Effector memory CD8-positive, alpha-beta T cell (primary cell): ENCODE measurements at regions not wholly inside any gene's neighbourhood (a gene's known extent, or its start where the extent isn't known, plus 50 kb on each side); places are given as distances from the start of the nearest gene placed in this dataset.

Source experiments
- ATAC-seq: fragments of 150-1000 bp; cut with Tn5 transposase; replicated peaks from 2 replicates; pipeline ENCODE4 v1.10.0; 2021; ENCODE audit warnings: mild to moderate bottlenecking, moderate library complexity
- DNase-seq, 3 experiments: peaks; one replicate each; pipeline ENCODE4 v3.0.0; 2021
- H3K27ac Mint-ChIP-seq, 2 donors: one replicate each; pipeline ENCODE4 v1.8.0; 2022; ENCODE audit warnings: mild to moderate bottlenecking in 2 of 2, mixed read lengths in 2 of 2, moderate library complexity in 2 of 2
- H3K27me3 Mint-ChIP-seq, 2 donors: one replicate each; pipeline ENCODE4 v1.8.0; 2022; ENCODE audit warnings: mixed read lengths in 2 of 2
- H3K36me3 Mint-ChIP-seq: one replicate; pipeline ENCODE4 v1.8.0; 2022; ENCODE audit warnings: mild to moderate bottlenecking, moderate library complexity, mixed read lengths; ENCODE audit not compliant: insufficient read depth
- H3K4me1 Mint-ChIP-seq, 2 donors: one replicate each; pipeline ENCODE4 v1.8.0; 2022; ENCODE audit warnings: low read depth in 2 of 2, mixed read lengths in 2 of 2
- H3K4me3 Mint-ChIP-seq, 2 donors: one replicate each; pipeline ENCODE4 v1.8.0; 2022; ENCODE audit warnings: mild to moderate bottlenecking in 2 of 2, mixed read lengths in 2 of 2, moderate library complexity in 2 of 2
- H3K9me3 Mint-ChIP-seq, 2 donors: one replicate each; pipeline ENCODE4 v1.8.0; 2022; ENCODE audit warnings: mixed read lengths in 2 of 2

GRCh38 chr3:176741664-176742047 is 455.6 kb downstream of the TBL1XR1 start:
- Mint-ChIP-seq H3K4me3 (no peak overlapping the region), H3K9me3 (no peaks in the 10 kb centered on the region), H3K27ac (no peak overlapping the region), H3K36me3 (peaks cover 3% of the 10 kb centered on the region), H3K4me1 (no peaks in the 10 kb centered on the region), H3K27me3 (no peaks in the 10 kb centered on the region)
- ATAC-seq (no peak), DNase-seq (no peak)

DNA sequence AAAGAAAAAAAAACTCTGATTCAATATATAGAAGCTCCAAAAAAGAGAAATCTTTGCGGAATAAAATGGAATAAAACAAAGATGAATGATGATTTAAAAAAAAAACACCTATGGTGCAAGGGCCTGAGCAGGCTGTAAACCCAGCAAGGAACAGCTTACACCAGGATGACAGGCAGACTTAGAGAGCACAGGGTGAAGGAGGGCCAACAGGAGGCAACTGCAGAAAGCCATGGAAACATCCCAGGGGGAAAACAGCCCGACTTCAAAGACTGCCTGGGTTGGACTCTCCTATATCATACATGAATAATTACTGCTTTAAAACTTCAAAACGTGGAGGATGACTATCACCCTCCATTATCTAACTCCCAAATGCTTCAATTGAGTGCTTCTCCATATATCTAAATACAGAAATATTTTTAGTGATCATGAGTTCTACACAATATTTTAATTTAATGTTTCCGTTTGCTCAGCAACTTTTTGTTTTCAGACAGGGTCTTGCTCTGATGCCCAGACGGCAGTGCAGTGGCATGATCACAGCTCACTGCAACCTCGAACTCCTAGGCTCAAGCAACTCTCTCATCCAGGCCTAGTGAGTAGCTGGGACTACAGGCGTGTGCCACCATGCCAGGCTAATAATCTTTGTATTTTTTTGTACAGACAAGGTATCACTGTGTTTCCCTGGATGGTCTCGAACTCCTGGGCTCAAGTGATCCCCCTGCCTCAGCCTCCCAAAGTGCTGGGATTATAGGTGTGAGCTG is 456.2 kb downstream of the TBL1XR1 start:
- peaks cover 3% of the 10 kb centered on the region for H3K36me3 Mint-ChIP-seq
- no peak overlapping the region for H3K4me3 Mint-ChIP-seq
- H3K27ac Mint-ChIP-seq = no peak overlapping the region
- no peaks in the 10 kb centered on the region for H3K27me3 Mint-ChIP-seq
- DNase-seq (no peak), ATAC-seq (no peak)
- no peaks in the 10 kb centered on the region for H3K4me1 Mint-ChIP-seq
- no peaks in the 10 kb centered on the region for H3K9me3 Mint-ChIP-seq

DNA sequence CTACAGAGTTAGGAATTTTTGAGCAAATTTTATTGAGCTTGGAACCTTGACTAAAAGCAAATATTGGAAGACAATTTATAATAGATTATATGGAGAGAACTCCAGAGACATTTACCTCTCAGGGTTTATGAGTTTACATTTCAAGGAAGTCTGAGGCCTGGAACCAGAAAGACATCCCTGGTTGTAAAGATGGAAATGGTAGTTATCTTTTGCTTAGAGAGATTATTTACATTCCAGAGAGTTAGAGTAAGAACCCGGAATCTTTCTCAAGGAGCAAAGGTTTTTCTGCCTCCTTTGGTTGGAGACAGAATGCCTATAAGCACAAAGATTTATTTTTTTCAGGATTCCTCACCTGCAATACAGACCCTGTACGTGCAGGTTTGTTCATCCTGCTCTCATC is 458.1 kb downstream of the TBL1XR1 start:
- H3K4me1 Mint-ChIP-seq = no peaks in the 10 kb centered on the region
- no peak overlapping the region for H3K4me3 Mint-ChIP-seq
- DNase-seq (no peak), ATAC-seq (no peak)
- no peaks in the 10 kb centered on the region for H3K36me3 Mint-ChIP-seq
- H3K27ac Mint-ChIP-seq = no peak overlapping the region
- no peaks in the 10 kb centered on the region for H3K27me3 Mint-ChIP-seq
- peaks cover 0 to 2% of the 10 kb centered on the region in 2 donors for H3K9me3 Mint-ChIP-seq

- peaks cover 0 to 2% of the 10 kb centered on the region in 2 donors for H3K9me3 Mint-ChIP-seq
- no peak overlapping the region for H3K27ac Mint-ChIP-seq
- H3K4me3 Mint-ChIP-seq = no peak overlapping the region
- H3K36me3 Mint-ChIP-seq = no peaks in the 10 kb centered on the region
- H3K4me1 Mint-ChIP-seq = no peaks in the 10 kb centered on the region
- DNase-seq = no peak
- no peak for ATAC-seq
- H3K27me3 Mint-ChIP-seq = no peaks in the 10 kb centered on the region
Observed at GRCh38 chr3:176737480-176738110, 459.7 kb downstream of the TBL1XR1 start.

DNA sequence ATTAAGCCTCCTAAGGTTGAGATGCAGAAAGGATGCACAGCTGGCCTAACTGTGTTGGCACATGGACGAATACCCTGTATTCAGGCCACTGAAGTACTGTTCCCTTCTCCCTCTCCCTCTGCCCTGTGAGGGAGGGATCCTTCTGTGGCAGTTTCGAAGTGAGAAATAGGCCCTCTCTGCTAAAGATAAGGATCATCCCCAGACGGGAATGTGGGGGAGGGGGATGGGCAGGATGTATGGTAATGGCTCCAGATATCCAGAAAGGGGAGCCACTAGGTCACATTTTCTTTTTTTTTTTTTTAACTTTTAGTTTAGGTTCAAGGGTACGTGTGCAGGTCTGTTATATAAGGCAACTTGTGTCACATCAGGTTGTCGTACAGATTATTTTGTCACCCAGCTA is 463.1 kb downstream of the TBL1XR1 start:
- Mint-ChIP-seq H3K4me3 (no peak overlapping the region), H3K9me3 (peaks cover 0 to 2% of the 10 kb centered on the region in 2 donors), H3K27ac (no peak overlapping the region), H3K27me3 (no peaks in the 10 kb centered on the region), H3K4me1 (no peaks in the 10 kb centered on the region), H3K36me3 (no peaks in the 10 kb centered on the region)
- DNase-seq (no peak), ATAC-seq (no peak)

DNA sequence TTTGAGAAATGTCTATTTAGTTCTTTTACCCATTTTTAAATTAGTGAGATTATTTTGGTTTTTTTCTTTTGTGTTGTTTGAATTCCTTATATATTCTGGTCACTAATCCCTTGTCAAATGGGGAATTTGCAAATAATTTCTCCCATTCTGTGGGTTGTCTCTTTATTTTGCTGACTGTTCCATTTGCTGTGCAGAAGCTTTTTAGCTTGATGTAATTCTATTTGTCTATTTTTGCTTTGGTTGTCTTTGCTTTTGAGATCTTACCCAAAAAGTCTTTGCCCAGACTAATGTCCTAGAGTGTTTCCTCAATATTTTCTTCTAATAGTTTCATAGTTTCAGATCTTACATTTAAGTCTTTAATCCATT is 472.9 kb downstream of the TBL1XR1 start:
- peaks cover 4 to 14% of the 10 kb centered on the region in 2 donors for H3K9me3 Mint-ChIP-seq
- H3K27me3 Mint-ChIP-seq = no peaks in the 10 kb centered on the region
- H3K27ac Mint-ChIP-seq = no peak overlapping the region
- ATAC-seq (no peak), DNase-seq (no peak)
- H3K4me3 Mint-ChIP-seq = no peak overlapping the region
- no peaks in the 10 kb centered on the region for H3K36me3 Mint-ChIP-seq
- no peaks in the 10 kb centered on the region for H3K4me1 Mint-ChIP-seq

DNA sequence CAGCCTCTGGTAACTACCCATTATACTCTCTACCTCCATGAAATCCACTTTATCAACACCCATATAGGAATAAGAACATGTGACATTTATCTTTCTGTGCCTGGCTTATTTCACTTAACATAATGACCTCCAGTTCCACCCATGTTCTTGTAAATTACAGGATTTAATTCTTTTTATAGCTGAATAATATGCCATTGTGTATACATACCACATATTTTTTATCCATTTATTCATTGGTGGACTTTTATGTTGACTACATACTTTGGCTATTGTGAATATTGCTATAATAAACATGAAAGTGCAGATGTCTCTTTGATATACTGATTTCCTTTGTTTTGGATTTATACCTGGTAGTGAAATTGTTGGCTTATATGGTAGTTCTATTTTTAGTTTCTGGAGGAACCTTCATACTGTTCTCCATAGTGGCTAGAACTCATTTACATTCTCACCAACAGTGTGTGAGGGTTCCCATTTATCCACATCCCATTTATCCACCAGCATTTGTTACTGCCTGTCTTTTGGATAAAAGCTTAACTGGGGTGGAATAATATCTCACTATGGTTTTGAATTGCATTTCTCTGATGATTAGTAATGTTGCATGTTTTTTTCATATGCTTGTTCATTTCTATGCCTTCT is 473.4 kb downstream of the TBL1XR1 start:
- H3K36me3 Mint-ChIP-seq = no peaks in the 10 kb centered on the region
- DNase-seq (no peak), ATAC-seq (no peak)
- no peaks in the 10 kb centered on the region for H3K4me1 Mint-ChIP-seq
- no peaks in the 10 kb centered on the region for H3K27me3 Mint-ChIP-seq
- H3K27ac Mint-ChIP-seq = no peak overlapping the region
- peaks cover 4 to 14% of the 10 kb centered on the region in 2 donors for H3K9me3 Mint-ChIP-seq
- no peak overlapping the region for H3K4me3 Mint-ChIP-seq

- no peak overlapping the region for H3K27ac Mint-ChIP-seq
- no peaks in the 10 kb centered on the region for H3K9me3 Mint-ChIP-seq
- H3K27me3 Mint-ChIP-seq = no peaks in the 10 kb centered on the region
- DNase-seq = no peak
- no peaks in the 10 kb centered on the region for H3K4me1 Mint-ChIP-seq
- ATAC-seq = no peak
- H3K36me3 Mint-ChIP-seq = no peaks in the 10 kb centered on the region
- no peak overlapping the region for H3K4me3 Mint-ChIP-seq
Observed at GRCh38 chr3:176714034-176714433, 483.2 kb downstream of the TBL1XR1 start.

- Mint-ChIP-seq H3K27me3 (no peaks in the 10 kb centered on the region), H3K27ac (no peak overlapping the region), H3K9me3 (peaks cover 5 to 6% of the 10 kb centered on the region in 2 donors), H3K4me3 (no peak overlapping the region), H3K4me1 (no peaks in the 10 kb centered on the region), H3K36me3 (no peaks in the 10 kb centered on the region)
- no peak for ATAC-seq
- DNase-seq = no peak
Observed at GRCh38 chr3:176712191-176712590, 485.1 kb downstream of the TBL1XR1 start.

- H3K27me3 Mint-ChIP-seq = no peaks in the 10 kb centered on the region
- no peaks in the 10 kb centered on the region for H3K36me3 Mint-ChIP-seq
- no peaks in the 10 kb centered on the region for H3K4me1 Mint-ChIP-seq
- ATAC-seq (no peak), DNase-seq (no peak)
- H3K9me3 Mint-ChIP-seq = peaks cover 4 to 7% of the 10 kb centered on the region in 2 donors
- H3K4me3 Mint-ChIP-seq = no peak overlapping the region
- H3K27ac Mint-ChIP-seq = no peak overlapping the region
Observed at GRCh38 chr3:176699288-176699687, 498.0 kb downstream of the TBL1XR1 start.

GRCh38 chr3:176697284-176697889 is 499.9 kb downstream of the TBL1XR1 start:
- Mint-ChIP-seq H3K4me1 (no peaks in the 10 kb centered on the region), H3K9me3 (peaks cover 5 to 7% of the 10 kb centered on the region in 2 donors), H3K27me3 (no peaks in the 10 kb centered on the region), H3K36me3 (no peaks in the 10 kb centered on the region), H3K4me3 (no peak overlapping the region), H3K27ac (no peak overlapping the region)
- DNase-seq (no peak), ATAC-seq (no peak)

DNA sequence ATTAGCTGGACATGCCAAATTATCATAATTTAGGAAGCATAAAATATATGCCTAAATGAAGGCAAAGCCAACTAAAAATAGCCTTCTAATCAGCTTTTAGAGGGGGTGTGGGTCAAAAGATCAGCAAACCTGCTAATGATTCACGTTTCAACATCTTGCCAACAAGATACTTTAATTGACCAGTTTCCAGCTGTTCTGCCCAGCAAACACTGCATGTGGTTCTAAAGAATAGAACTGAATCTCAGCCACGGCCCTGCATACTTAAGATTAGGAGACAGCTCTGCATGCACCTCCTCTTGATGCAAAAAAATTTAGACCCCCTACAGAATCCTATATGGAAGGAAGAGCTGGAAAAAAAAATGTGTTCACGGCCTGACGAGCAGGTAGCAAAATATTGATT is 500.5 kb downstream of the TBL1XR1 start:
- no peak overlapping the region for H3K4me3 Mint-ChIP-seq
- H3K9me3 Mint-ChIP-seq = peaks cover 5 to 7% of the 10 kb centered on the region in 2 donors
- no peak overlapping the region for H3K27ac Mint-ChIP-seq
- DNase-seq (no peak), ATAC-seq (no peak)
- no peaks in the 10 kb centered on the region for H3K4me1 Mint-ChIP-seq
- H3K36me3 Mint-ChIP-seq = no peaks in the 10 kb centered on the region
- H3K27me3 Mint-ChIP-seq = no peaks in the 10 kb centered on the region

DNA sequence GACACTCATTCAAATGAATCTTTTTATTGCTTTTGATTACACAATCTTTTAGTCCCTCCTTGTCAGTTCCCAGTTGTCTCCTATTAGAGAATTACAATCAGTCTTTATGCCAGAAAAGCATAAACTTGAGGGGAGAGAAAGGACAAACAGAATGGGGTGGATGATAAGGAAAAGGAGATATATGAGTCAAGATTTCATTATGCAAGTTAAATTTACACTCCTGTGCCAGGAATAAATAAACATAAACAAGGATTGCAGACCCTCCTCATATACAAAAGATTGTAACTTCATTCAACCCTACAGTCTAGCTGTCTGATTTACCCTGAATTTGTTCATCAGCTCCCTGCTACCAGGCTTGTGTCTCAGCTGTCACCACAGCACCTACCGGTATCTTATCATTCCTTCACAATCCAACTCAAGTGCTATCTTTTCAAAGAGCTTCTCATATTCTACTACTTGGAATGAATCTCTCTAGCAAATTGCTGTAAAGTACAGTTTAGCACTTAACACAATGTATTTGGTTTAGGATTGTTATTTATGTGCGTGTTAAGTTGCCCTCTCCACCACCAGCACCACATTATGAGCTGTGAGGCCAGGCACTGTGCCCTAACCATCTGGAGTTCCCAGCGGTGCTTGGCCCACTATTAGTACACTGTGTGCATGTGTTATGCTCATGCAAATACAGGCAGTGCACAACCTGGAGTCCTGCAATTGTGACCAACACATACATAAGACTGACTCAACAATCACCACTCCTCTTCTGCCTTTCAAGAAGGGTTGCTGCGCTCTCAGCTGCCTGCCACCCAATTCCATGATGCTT is 504.1 kb downstream of the TBL1XR1 start:
- DNase-seq (no peak), ATAC-seq (no peak)
- H3K36me3 Mint-ChIP-seq = no peaks in the 10 kb centered on the region
- H3K4me3 Mint-ChIP-seq = no peak overlapping the region
- H3K27ac Mint-ChIP-seq = no peak overlapping the region
- H3K4me1 Mint-ChIP-seq = no peaks in the 10 kb centered on the region
- no peaks in the 10 kb centered on the region for H3K27me3 Mint-ChIP-seq
- peaks cover 3 to 7% of the 10 kb centered on the region in 2 donors for H3K9me3 Mint-ChIP-seq
